ENCODE measurements at regions not wholly inside any gene's neighbourhood (a gene's known extent, or its start where the extent isn't known, plus 50 kb on each side); places are given as distances from the start of the nearest gene placed in this dataset.

DNA sequence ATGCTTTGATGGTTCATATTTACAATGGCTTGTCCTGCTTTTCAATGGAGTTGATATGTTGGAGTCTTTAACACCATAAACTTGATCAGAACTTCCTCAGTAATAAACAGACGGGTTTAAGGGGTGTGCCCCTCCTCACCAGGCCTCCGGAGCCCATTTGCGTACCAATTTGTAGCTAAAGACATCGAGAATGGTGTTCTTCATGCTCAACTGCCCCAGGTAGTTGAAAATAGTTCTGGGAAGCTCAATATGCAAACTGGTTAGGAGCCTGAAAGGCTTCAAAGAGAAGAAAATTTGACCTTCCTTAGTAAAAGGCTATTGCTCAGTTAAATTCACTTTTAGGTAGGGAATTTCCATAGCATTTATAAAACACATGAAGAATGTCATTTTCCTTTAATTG, 68.1 kb upstream of the RRP15 start:
- TF ChIP-seq, protein P1, sequence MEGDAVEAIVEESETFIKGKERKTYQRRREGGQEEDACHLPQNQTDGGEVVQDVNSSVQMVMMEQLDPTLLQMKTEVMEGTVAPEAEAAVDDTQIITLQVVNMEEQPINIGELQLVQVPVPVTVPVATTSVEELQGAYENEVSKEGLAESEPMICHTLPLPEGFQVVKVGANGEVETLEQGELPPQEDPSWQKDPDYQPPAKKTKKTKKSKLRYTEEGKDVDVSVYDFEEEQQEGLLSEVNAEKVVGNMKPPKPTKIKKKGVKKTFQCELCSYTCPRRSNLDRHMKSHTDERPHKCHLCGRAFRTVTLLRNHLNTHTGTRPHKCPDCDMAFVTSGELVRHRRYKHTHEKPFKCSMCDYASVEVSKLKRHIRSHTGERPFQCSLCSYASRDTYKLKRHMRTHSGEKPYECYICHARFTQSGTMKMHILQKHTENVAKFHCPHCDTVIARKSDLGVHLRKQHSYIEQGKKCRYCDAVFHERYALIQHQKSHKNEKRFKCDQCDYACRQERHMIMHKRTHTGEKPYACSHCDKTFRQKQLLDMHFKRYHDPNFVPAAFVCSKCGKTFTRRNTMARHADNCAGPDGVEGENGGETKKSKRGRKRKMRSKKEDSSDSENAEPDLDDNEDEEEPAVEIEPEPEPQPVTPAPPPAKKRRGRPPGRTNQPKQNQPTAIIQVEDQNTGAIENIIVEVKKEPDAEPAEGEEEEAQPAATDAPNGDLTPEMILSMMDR (IDR thresholded peaks at IDR 0.05): no peak
- Histone ChIP-seq H3K27me3 (replicated peaks; ENCODE audit: insufficient read depth) (no peaks in the 10 kb centered on the region), H3K36me3 (no peaks in the 10 kb centered on the region), H3K4me1 (ENCODE audit: control insufficient read depth in 1 of 2, low read depth in 2 of 2) (no peaks in the 10 kb centered on the region), H3K9me3 (no peaks in the 10 kb centered on the region), H3K4me3 (no peak overlapping the region), H3K27ac (no peak overlapping the region)
- ATAC-seq (ENCODE audit: insufficient number of reproducible peaks, low FRiP score, low read depth): no peak
- DNase-seq (ENCODE audit: low spot score): no peak

DNA sequence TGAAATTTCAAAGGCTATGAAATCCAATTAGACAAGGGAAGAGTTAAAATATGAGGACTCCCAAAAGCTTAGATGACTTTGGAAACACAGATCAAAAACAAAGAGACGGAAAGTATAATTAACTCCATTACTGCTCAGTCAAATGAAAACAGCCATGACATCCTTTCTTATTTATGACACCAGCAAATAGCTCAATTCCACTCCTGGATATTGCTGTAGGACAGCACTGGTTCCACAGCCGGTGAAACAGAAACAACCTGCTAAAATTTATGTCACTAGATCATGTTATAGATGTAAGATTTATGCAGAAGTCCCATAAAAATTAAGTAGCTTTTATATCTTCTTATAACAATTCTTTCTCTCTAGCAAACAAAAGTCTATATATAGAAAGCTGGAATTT, 65.6 kb upstream of the RRP15 start:
- H3K4me3 ChIP-seq: no peak overlapping the region
- ATAC-seq (ENCODE audit: insufficient number of reproducible peaks, low FRiP score, low read depth): no peak
- no peaks in the 10 kb centered on the region for H3K36me3 ChIP-seq
- DNase-seq (ENCODE audit: low spot score): no peak
- no peak overlapping the region for H3K27ac ChIP-seq
- TF ChIP-seq, protein P1 (IDR thresholded peaks at IDR 0.05): no peak
- H3K4me1 ChIP-seq (ENCODE audit: control insufficient read depth in 1 of 2, low read depth in 2 of 2): no peaks in the 10 kb centered on the region
- no peaks in the 10 kb centered on the region for H3K9me3 ChIP-seq
- no peaks in the 10 kb centered on the region for H3K27me3 ChIP-seq (replicated peaks; ENCODE audit: insufficient read depth)

DNA sequence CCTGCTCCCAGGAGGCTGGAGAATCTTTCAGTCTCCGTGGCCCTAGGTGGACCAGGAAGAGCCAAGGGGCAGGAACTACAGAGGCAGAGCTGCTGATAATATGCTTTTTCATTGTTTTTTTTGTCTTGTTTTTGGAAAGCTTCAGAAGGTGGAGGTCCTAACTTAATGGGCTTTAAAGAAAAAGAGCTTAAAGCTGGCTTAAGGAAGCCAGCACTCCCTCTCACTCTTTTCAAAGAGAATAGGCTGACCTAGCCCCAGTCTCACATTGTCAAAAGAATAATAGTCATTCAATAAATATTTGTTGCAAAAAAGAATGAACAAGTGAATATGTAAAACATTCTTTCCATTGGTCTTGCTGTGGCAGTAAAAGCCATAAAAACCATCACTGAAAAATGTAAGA, 61.0 kb upstream of the RRP15 start:
- no peak overlapping the region for H3K4me3 ChIP-seq
- no peaks in the 10 kb centered on the region for H3K4me1 ChIP-seq (ENCODE audit: control insufficient read depth in 1 of 2, low read depth in 2 of 2)
- TF ChIP-seq, protein P1 (IDR thresholded peaks at IDR 0.05): no peak
- DNase-seq (ENCODE audit: low spot score): no peak
- H3K27me3 ChIP-seq (replicated peaks; ENCODE audit: insufficient read depth): no peaks in the 10 kb centered on the region
- H3K36me3 ChIP-seq: no peaks in the 10 kb centered on the region
- no peaks in the 10 kb centered on the region for H3K9me3 ChIP-seq
- no peak for ATAC-seq (ENCODE audit: insufficient number of reproducible peaks, low FRiP score, low read depth)
- no peak overlapping the region for H3K27ac ChIP-seq

DNA sequence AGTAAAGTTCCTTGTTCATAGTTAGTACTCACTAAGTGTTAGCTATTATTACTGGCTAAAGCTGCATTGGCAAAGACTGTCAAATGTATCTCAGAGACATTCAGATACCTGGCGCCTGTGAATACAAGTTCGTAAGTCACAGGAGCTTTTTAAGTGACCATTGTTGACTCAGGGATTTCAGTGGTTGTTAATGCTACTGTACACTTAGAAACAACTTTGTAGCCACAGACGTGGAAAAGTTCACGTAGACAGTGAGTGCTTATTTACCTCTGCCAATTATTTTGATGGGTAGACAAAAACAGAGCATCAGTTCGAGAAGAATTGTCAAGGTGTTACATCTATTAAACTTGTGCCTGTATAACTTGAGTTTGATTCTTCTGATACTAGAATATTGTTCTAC, 59.1 kb upstream of the RRP15 start:
- no peaks in the 10 kb centered on the region for H3K27me3 ChIP-seq (replicated peaks; ENCODE audit: insufficient read depth)
- no peak for ATAC-seq (ENCODE audit: insufficient number of reproducible peaks, low FRiP score, low read depth)
- no peak for DNase-seq (ENCODE audit: low spot score)
- TF ChIP-seq, protein P1 (IDR thresholded peaks at IDR 0.05): no peak
- H3K27ac ChIP-seq: no peak overlapping the region
- H3K4me3 ChIP-seq: no peak overlapping the region
- no peaks in the 10 kb centered on the region for H3K9me3 ChIP-seq
- no peaks in the 10 kb centered on the region for H3K36me3 ChIP-seq
- H3K4me1 ChIP-seq (ENCODE audit: control insufficient read depth in 1 of 2, low read depth in 2 of 2): no peaks in the 10 kb centered on the region
